Activated CD4-positive, alpha-beta T cell treated with anti-CD3 and anti-CD28 coated beads, Interleukin-2, amount 10 ng/mL, durations not matched to agents 7 days and 5 days (primary cell): ENCODE measurements at regions not wholly inside any gene's neighbourhood (a gene's known extent, or its start where the extent isn't known, plus 50 kb on each side); places are given as distances from the start of the nearest gene placed in this dataset.

Experiments
- CTCF ChIA-PET: fragments of 350-600 bp; sonication (Branson Sonifier 250); formaldehyde crosslinking; loops from one replicate; lab custom pipeline; 2021; ENCODE audit warnings: antibody characterized with exemption; lab: Charles Lee
- POLR2A ChIA-PET: fragments of 350-600 bp; sonication (Branson Sonifier 250); formaldehyde crosslinking; loops from one replicate; lab custom pipeline; 2021; ENCODE audit warnings: antibody characterized with exemption; lab: Charles Lee
- DNase-seq: peaks from one replicate; pipeline ENCODE4 v3.0.0-alpha.2; 2020
- H3K27ac Mint-ChIP-seq: one replicate; pipeline ENCODE4 v1.8.0; 2021; ENCODE audit warnings: mild to moderate bottlenecking, moderate library complexity, mixed read lengths
- H3K27me3 Mint-ChIP-seq: one replicate; pipeline ENCODE4 v1.8.0; 2021; ENCODE audit warnings: mixed read lengths
- H3K36me3 Mint-ChIP-seq: one replicate; pipeline ENCODE4 v1.8.0; 2021; ENCODE audit warnings: low read depth, mixed read lengths
- H3K4me1 Mint-ChIP-seq: one replicate; pipeline ENCODE4 v1.8.0; 2021; ENCODE audit warnings: mixed read lengths
- H3K4me3 Mint-ChIP-seq: one replicate; pipeline ENCODE4 v1.8.0; 2021; ENCODE audit warnings: mild to moderate bottlenecking, moderate library complexity, mixed read lengths
- H3K9me3 Mint-ChIP-seq: one replicate; pipeline ENCODE4 v1.8.0; 2021; ENCODE audit warnings: mixed read lengths

- Mint-ChIP-seq H3K4me3 (no peak overlapping the region), H3K27ac (no peak overlapping the region), H3K36me3 (no peaks in the 10 kb centered on the region), H3K27me3 (no peaks in the 10 kb centered on the region), H3K9me3 (no peaks in the 10 kb centered on the region), H3K4me1 (no peaks in the 10 kb centered on the region)
- ChIA-PET POLR2A (interaction anchor here (0.6 kb wide), 1 partner anchor 1156 kb away, joined by 4 read pairs; no protein-coding TSS in a partner anchor), CTCF (interaction anchor here (0.6 kb wide), 1 partner anchor 265 kb away, joined by 3 read pairs; no protein-coding TSS in a partner anchor)
- no peak for DNase-seq
Observed at GRCh38 chr10:78689584-78689935, 379.2 kb upstream of the ZMIZ1 start.

- CTCF ChIA-PET, result no interaction called here
- H3K36me3 Mint-ChIP-seq, result no peaks in the 10 kb centered on the region
- H3K27ac Mint-ChIP-seq, result no peak overlapping the region
Observed at GRCh38 chr10:78690354-78691111, 378.2 kb upstream of the ZMIZ1 start.

GRCh38 chr10:78691301-78692030 is 377.3 kb upstream of the ZMIZ1 start:
- no peak for DNase-seq
- CTCF ChIA-PET, result no interaction called here

More at GRCh38 chr10:78690354-78691111, 378.2 kb upstream of the ZMIZ1 start:
- no peaks in the 10 kb centered on the region for H3K4me1 Mint-ChIP-seq
- POLR2A ChIA-PET, result no interaction called here
- no peaks in the 10 kb centered on the region for H3K9me3 Mint-ChIP-seq
- no peak overlapping the region for H3K4me3 Mint-ChIP-seq
- DNase-seq, result no peak
- H3K27me3 Mint-ChIP-seq, result no peaks in the 10 kb centered on the region

GRCh38 chr10:78692071-78692470 is 376.7 kb upstream of the ZMIZ1 start:
- POLR2A ChIA-PET, result no interaction called here
- no peak overlapping the region for H3K4me3 Mint-ChIP-seq
- H3K27ac Mint-ChIP-seq, result no peak overlapping the region
- CTCF ChIA-PET, result no interaction called here
- no peak for DNase-seq
- peaks cover 4% of the 10 kb centered on the region for H3K27me3 Mint-ChIP-seq
- H3K4me1 Mint-ChIP-seq, result no peaks in the 10 kb centered on the region
- H3K9me3 Mint-ChIP-seq, result no peaks in the 10 kb centered on the region
- H3K36me3 Mint-ChIP-seq, result no peaks in the 10 kb centered on the region

More at GRCh38 chr10:78691301-78692030, 377.3 kb upstream of the ZMIZ1 start:
- H3K4me3 Mint-ChIP-seq, result no peak overlapping the region
- no peaks in the 10 kb centered on the region for H3K36me3 Mint-ChIP-seq
- POLR2A ChIA-PET, result no interaction called here
- H3K27me3 Mint-ChIP-seq, result peaks cover 4% of the 10 kb centered on the region
- H3K27ac Mint-ChIP-seq, result no peak overlapping the region
- no peaks in the 10 kb centered on the region for H3K4me1 Mint-ChIP-seq
- no peaks in the 10 kb centered on the region for H3K9me3 Mint-ChIP-seq

- Mint-ChIP-seq H3K4me3 (no peak overlapping the region), H3K36me3 (no peaks in the 10 kb centered on the region)
Observed at GRCh38 chr10:78695846-78696245, 372.9 kb upstream of the ZMIZ1 start.

DNA sequence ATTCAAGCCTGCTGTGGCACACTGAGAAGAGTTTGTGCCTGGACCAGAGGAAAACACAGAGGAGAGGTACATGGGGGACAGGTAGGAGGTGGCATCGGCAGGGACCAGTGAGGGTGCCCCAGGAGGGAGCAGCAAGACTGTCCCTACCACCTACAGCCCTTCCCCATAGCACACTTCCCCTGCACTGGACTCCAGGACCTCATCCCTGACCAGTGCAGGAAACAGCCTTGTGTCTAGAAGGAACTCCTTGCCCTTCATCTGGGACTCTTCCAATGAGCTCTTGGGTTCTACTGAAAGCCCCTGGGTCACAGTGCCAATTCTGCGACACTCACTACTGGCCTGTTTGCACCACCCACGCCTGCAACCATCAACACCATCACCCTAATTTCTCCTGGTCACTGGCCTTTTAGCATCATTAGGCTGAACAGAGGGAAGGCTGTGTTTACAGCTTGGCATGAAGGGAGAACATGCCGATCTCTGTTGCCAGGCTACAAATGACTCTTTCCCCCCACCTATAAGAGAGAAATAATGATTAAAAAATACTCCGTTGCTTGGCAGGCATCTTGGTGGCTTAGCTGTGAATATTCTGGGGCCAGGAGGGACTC is 371.9 kb upstream of the ZMIZ1 start:
- no peak overlapping the region for H3K4me3 Mint-ChIP-seq
- peaks cover 4% of the 10 kb centered on the region for H3K27me3 Mint-ChIP-seq
- DNase-seq, result no peak
- CTCF ChIA-PET, result interaction anchor here (0.5 kb wide), 1 partner anchor 450 kb away, joined by 3 read pairs; no protein-coding TSS in a partner anchor
- H3K27ac Mint-ChIP-seq, result no peak overlapping the region
- H3K4me1 Mint-ChIP-seq, result peaks cover 2% of the 10 kb centered on the region
- POLR2A ChIA-PET, result no interaction called here
- H3K36me3 Mint-ChIP-seq, result no peaks in the 10 kb centered on the region
- H3K9me3 Mint-ChIP-seq, result no peaks in the 10 kb centered on the region

More at GRCh38 chr10:78695846-78696245, 372.9 kb upstream of the ZMIZ1 start:
- DNase-seq, result no peak
- ChIA-PET CTCF (interaction anchor here (0.6 kb wide), 1 partner anchor 212 kb away, joined by 3 read pairs; no protein-coding TSS in a partner anchor), POLR2A (no interaction called here)
- H3K4me1 Mint-ChIP-seq, result peaks cover under 1% of the 10 kb centered on the region
- H3K27ac Mint-ChIP-seq, result no peak overlapping the region
- peaks cover 4% of the 10 kb centered on the region for H3K27me3 Mint-ChIP-seq
- H3K9me3 Mint-ChIP-seq, result no peaks in the 10 kb centered on the region

GRCh38 chr10:78699971-78700370 is 368.8 kb upstream of the ZMIZ1 start:
- CTCF ChIA-PET, result interaction anchor here (1.1 kb wide), 1 partner anchor 11 kb away, joined by 3 read pairs; no protein-coding TSS in a partner anchor
- H3K36me3 Mint-ChIP-seq, result no peaks in the 10 kb centered on the region
- H3K27ac Mint-ChIP-seq, result no peak overlapping the region
- H3K4me3 Mint-ChIP-seq, result no peak overlapping the region
- no peak for DNase-seq
- no peaks in the 10 kb centered on the region for H3K9me3 Mint-ChIP-seq
- H3K27me3 Mint-ChIP-seq, result peaks cover 8% of the 10 kb centered on the region
- H3K4me1 Mint-ChIP-seq, result peaks cover 2% of the 10 kb centered on the region
- POLR2A ChIA-PET, result no interaction called here

DNA sequence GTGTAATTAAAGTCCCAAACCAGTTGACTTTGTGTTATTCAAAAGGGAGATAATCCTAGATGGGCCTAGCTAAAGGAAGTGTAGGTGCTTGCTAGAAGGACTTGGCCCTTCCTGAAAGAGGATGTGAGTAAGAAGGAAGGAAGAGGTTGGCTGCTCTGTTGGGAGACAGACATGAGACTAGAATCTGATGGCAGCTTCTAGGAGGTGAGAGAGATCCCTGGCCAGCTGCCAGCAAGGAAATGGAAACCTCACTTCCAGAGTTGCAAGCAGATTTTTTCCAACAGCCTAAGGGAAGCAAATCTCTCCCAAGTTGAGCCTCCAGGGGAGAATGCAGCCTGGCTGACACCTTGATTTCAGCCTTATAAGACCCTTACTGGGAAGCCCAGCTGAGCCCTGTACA is 368.4 kb upstream of the ZMIZ1 start:
- ChIA-PET CTCF (interaction anchor here (1.1 kb wide), 1 partner anchor 11 kb away, joined by 3 read pairs; no protein-coding TSS in a partner anchor), POLR2A (no interaction called here)
- Mint-ChIP-seq H3K4me1 (peaks cover 2% of the 10 kb centered on the region), H3K27ac (no peak overlapping the region), H3K36me3 (no peaks in the 10 kb centered on the region), H3K4me3 (no peak overlapping the region), H3K9me3 (no peaks in the 10 kb centered on the region), H3K27me3 (peaks cover 8% of the 10 kb centered on the region)
- no peak for DNase-seq

DNA sequence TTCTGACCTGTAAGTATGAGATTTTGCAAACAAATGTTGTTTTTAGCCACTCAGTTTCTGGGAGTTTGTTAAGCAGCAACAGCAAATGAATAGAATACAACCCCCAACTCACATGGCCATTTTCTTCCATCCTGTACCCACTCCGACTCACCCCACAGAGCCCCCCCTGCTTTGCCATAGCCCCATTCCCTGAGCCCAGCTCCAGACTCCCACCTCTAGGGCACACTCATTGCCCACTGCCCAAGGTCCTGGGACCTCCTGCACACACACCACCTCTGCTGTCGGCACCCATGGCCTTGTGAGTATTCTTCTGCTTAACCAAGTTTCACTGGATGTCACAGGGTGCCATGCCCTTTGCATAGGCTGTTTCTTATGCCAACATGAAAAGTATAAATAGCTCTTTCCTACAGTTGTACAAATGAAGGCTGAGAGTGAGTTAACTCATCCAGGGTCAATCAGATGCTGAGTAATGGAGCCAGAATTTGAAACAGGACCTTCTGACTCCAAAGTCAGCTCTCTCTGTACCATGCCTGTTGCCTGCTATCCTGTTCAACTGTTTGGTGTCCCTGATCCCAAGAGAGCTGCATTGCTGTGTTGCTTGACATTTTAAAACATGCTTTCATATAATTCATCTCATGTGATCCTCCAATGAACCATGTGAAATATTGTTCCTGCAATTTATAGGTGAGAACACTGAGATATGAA is 367.8 kb upstream of the ZMIZ1 start:
- H3K4me3 Mint-ChIP-seq, result no peak overlapping the region
- ChIA-PET POLR2A (no interaction called here), CTCF (interaction anchor here (1.1 kb wide), 1 partner anchor 10 kb away, joined by 3 read pairs; no protein-coding TSS in a partner anchor)
- peaks cover 7% of the 10 kb centered on the region for H3K27me3 Mint-ChIP-seq
- no peaks in the 10 kb centered on the region for H3K36me3 Mint-ChIP-seq
- no peak overlapping the region for H3K27ac Mint-ChIP-seq
- peaks cover 2% of the 10 kb centered on the region for H3K4me1 Mint-ChIP-seq
- no peaks in the 10 kb centered on the region for H3K9me3 Mint-ChIP-seq
- no peak for DNase-seq

DNA sequence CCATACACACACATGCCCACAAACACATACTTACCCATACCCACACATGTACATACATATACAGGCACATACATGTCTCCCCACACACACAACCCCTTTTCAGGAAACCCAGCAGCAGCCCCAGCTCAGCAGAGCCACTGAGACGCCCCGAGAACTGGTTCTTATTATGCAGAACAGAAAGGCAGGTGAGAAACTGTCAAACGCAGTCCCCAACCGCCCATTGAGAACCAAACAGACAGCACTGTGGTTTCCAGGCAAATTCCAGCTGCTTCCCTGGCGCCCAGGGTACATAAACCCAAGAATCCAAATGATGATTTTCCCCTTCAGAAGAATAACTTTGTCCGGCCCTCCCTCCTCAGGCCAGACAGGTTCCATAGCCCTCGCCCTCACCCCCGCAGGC is 366.6 kb upstream of the ZMIZ1 start:
- Mint-ChIP-seq H3K4me3 (no peak overlapping the region), H3K36me3 (no peaks in the 10 kb centered on the region), H3K27me3 (peaks cover 4% of the 10 kb centered on the region), H3K27ac (no peak overlapping the region), H3K9me3 (no peaks in the 10 kb centered on the region), H3K4me1 (peaks cover 2% of the 10 kb centered on the region)
- ChIA-PET CTCF (no interaction called here), POLR2A (no interaction called here)
- DNase-seq, result no peak

DNA sequence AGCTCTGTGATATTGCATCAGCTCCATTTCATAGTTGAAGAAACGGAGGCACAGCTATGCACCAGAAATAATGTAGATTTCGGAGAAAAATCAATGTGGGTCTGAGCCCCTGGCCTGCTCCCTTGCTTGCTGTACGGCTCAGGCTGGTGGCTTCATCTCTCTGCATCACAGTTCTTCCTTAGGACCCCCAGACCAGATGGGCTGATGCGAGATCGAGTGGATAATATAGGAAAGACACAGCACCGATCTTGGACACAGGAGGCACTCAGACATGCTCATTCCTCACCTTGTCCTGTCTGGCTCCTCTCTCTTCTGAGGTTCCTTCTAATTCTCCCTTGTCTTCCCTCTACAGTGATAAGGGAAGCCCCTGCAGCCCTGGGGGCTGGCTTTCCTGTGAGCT is 365.9 kb upstream of the ZMIZ1 start:
- Mint-ChIP-seq H3K4me1 (peaks cover 2% of the 10 kb centered on the region), H3K36me3 (no peaks in the 10 kb centered on the region), H3K27ac (no peak overlapping the region), H3K4me3 (no peak overlapping the region), H3K9me3 (no peaks in the 10 kb centered on the region), H3K27me3 (peaks cover 4% of the 10 kb centered on the region)
- POLR2A ChIA-PET, result no interaction called here
- DNase-seq, result no peak
- CTCF ChIA-PET, result no interaction called here

- POLR2A ChIA-PET, result no interaction called here
- Mint-ChIP-seq H3K36me3 (no peaks in the 10 kb centered on the region), H3K27ac (no peak overlapping the region), H3K4me1 (peaks cover 2% of the 10 kb centered on the region), H3K9me3 (no peaks in the 10 kb centered on the region), H3K4me3 (no peak overlapping the region), H3K27me3 (peaks cover 4% of the 10 kb centered on the region)
- CTCF ChIA-PET, result no interaction called here
- no peak for DNase-seq
Observed at GRCh38 chr10:78703593-78703992, 365.2 kb upstream of the ZMIZ1 start.
